HCT116 (cell line): ENCODE measurements at regions not wholly inside any gene's neighbourhood (a gene's known extent, or its start where the extent isn't known, plus 50 kb on each side); places are given as distances from the start of the nearest gene placed in this dataset.

Experiments used
- ATAC-seq: fragments of 200-7000 bp; cut with Tn5 transposase; 2 replicates; pipeline ENCODE4 v1.9.1; 2020; ENCODE audit warnings: mild to moderate bottlenecking, moderate library complexity
- BruUV-seq: library from RNA; stranded (reverse); fragments of 400-500 nt; replicated peaks from 2 replicates; lab custom pipeline; 2021; lab: Mats Ljungman, UMichigan
- CTCF ChIA-PET: fragments of 300-600 bp; sonication (Branson Sonifier 250); formaldehyde crosslinking; loops from one replicate; lab custom pipeline; 2021; ENCODE audit warnings: antibody characterized with exemption; lab: Charles Lee
- POLR2A ChIA-PET: fragments of 300-600, 350-600 bp; sonication (Branson Sonifier 250); formaldehyde crosslinking; loops from one replicate; lab custom pipeline; 2021; ENCODE audit warnings: antibody characterized with exemption; lab: Charles Lee
- RAD21 ChIA-PET, 2 experiments: fragments of 300-600 bp; sonication (Branson Sonifier 250); formaldehyde crosslinking; loops; one replicate each; lab custom pipeline; 2023; ENCODE audit warnings: low total read pairs in 2 of 2; ENCODE audit not compliant: uncharacterized antibody in 2 of 2, unreplicated experiment in 2 of 2, low non-redundant PET in 1 of 2; lab: Charles Lee
- DNase-seq: peaks from one replicate; pipeline ENCODE4 v3.0.0-alpha.2; 2010; ENCODE audit warnings: low read depth, low spot score
- H2AFZ ChIP-seq: fragments of 200-600 bp; shearing (Covaris generic), sonication (generic); 2 replicates; pipeline ENCODE4 v1.6.1; 2017; ENCODE audit warnings: low read depth, mixed run types, mixed read lengths, antibody characterized with exemption, low read length; ENCODE audit not compliant: poor library complexity, severe bottlenecking
- H3K27ac ChIP-seq: 2 replicates; pipeline ENCODE4 v1.5.1; 2012; ENCODE audit warnings: low read depth, low read length
- H3K27me3 ChIP-seq: fragments of 200-600 bp; sonication (generic); 2 replicates; pipeline ENCODE4 v1.6.1; 2016; ENCODE audit warnings: mixed run types, low read length, mixed read lengths; ENCODE audit not compliant: insufficient read depth
- H3K36me3 ChIP-seq, 2 experiments: fragments of 200-500 bp in 1 of 2; fragments of 200-600 bp in 1 of 2; sonication (Bioruptor generic) in 1 of 2; sonication (generic) in 1 of 2; 2 replicates each; pipeline versions ENCODE4 v1.5.1 to v1.6.1; 2014 to 2016; ENCODE audit warnings: low read length in 2 of 2, inconsistent platforms in 1 of 2, mixed read lengths in 1 of 2, mixed run types in 1 of 2; ENCODE audit not compliant: insufficient read depth in 2 of 2, control insufficient read depth in 1 of 2
- H3K4me1 ChIP-seq, 2 experiments: fragments of 200-600 bp in 1 of 2; sonication (generic) in 1 of 2; 2 replicates each; pipeline versions ENCODE4 v1.5.1 to v1.6.1; 2012 to 2017; ENCODE audit warnings: low read length in 2 of 2, inconsistent platforms in 1 of 2, mild to moderate bottlenecking in 1 of 2, mixed read lengths in 1 of 2, mixed run types in 1 of 2, moderate library complexity in 1 of 2; ENCODE audit not compliant: insufficient read depth in 2 of 2, control insufficient read depth in 1 of 2
- H3K4me2 ChIP-seq: fragments of 200-600 bp; sonication (generic); 2 replicates; pipeline ENCODE4 v1.6.1; 2017; ENCODE audit warnings: mixed run types, low read length, mixed read lengths
- H3K4me3 ChIP-seq, 2 experiments: fragments of 200-600 bp in 1 of 2; sonication (generic) in 1 of 2; replicated peaks in 1 of 2; 2 replicates each; pipeline ENCODE4 v1.5.1; 2011 to 2016; ENCODE audit warnings: low read length in 2 of 2, control low read depth in 1 of 2, low read depth in 1 of 2, mild to moderate bottlenecking in 1 of 2, mixed read lengths in 1 of 2, mixed run types in 1 of 2
- H3K79me2 ChIP-seq: fragments of 200-600 bp; sonication (generic); 2 replicates; pipeline ENCODE4 v1.6.1; 2017; ENCODE audit warnings: mild to moderate bottlenecking, mixed run types, low read length, moderate library complexity, mixed read lengths; ENCODE audit not compliant: insufficient read depth
- H3K9ac ChIP-seq: fragments of 200-600 bp; sonication (generic); 2 replicates; pipeline ENCODE4 v1.6.1; 2016; ENCODE audit warnings: low read length, mixed read lengths
- H3K9me2 ChIP-seq: fragments of 200-600 bp; sonication (generic), shearing (Covaris generic); 2 replicates; pipeline ENCODE4 v1.6.1; 2017; ENCODE audit warnings: mixed run types, mild to moderate bottlenecking, moderate library complexity; ENCODE audit not compliant: insufficient read depth
- H3K9me3 ChIP-seq, 2 experiments: fragments of 200-500 bp in 1 of 2; fragments of 200-600 bp in 1 of 2; sonication (Bioruptor generic) in 1 of 2; sonication (generic) in 1 of 2; 2 replicates each; pipeline ENCODE4 v1.6.1; 2014 to 2017; ENCODE audit warnings: low read length in 2 of 2, mixed read lengths in 2 of 2, inconsistent platforms in 1 of 2, low read depth in 1 of 2, mild to moderate bottlenecking in 1 of 2, mixed run types in 1 of 2, moderate library complexity in 1 of 2; ENCODE audit not compliant: control insufficient read depth in 1 of 2, insufficient read depth in 1 of 2
- H4K20me1 ChIP-seq: fragments of 200-600 bp; sonication (generic), shearing (Covaris generic); 2 replicates; pipeline ENCODE4 v1.6.1; 2017; ENCODE audit warnings: mixed run types, mild to moderate bottlenecking, moderate library complexity; ENCODE audit not compliant: insufficient read depth
- ATF3 ChIP-seq: IDR thresholded peaks from 2 replicates; pipeline ENCODE4 v1.6.1; 2012
- CBX3 ChIP-seq: IDR thresholded peaks from 2 replicates; pipeline ENCODE4 v1.6.1; 2012; ENCODE audit warnings: low read depth
- CTCF ChIP-seq, 3 experiments: fragments of 200-600 bp in 1 of 3; sonication (generic) in 1 of 3; IDR thresholded peaks in 2 of 3; conservative IDR thresholded peaks in 1 of 3; 2 replicates each; pipeline ENCODE4 v1.5.1; 2012 to 2017; ENCODE audit warnings: low read depth in 2 of 3, low read length in 2 of 3, antibody characterized with exemption in 1 of 3, borderline replicate concordance in 1 of 3, control low read depth in 1 of 3, mild to moderate bottlenecking in 1 of 3, mixed read lengths in 1 of 3, mixed run types in 1 of 3, moderate library complexity in 1 of 3; ENCODE audit not compliant: insufficient read depth in 1 of 3
- EGR1 ChIP-seq: IDR thresholded peaks from 2 replicates; pipeline ENCODE4 v1.6.1; 2012; ENCODE audit warnings: low read depth
- ELF1 ChIP-seq: IDR thresholded peaks from 2 replicates; pipeline ENCODE4 v1.6.1; 2012; ENCODE audit warnings: low read depth, borderline replicate concordance
- EZH2 ChIP-seq: fragments of 200-600 bp; sonication (generic); IDR thresholded peaks from 2 replicates; pipeline ENCODE4 v1.6.1; 2017; ENCODE audit warnings: antibody characterized with exemption, mixed run types
- EZH2phosphoT487 ChIP-seq: fragments of 200-600 bp; IDR thresholded peaks from 2 replicates; pipeline ENCODE4 v1.6.1; 2018; ENCODE audit warnings: antibody characterized with exemption, borderline replicate concordance
- JUND ChIP-seq: IDR thresholded peaks from 2 replicates; pipeline ENCODE4 v1.6.1; 2012
- MAX ChIP-seq: IDR thresholded peaks from 2 replicates; pipeline ENCODE4 v1.6.1; 2012
- POLR2A ChIP-seq: IDR thresholded peaks from 2 replicates; pipeline ENCODE4 v1.7.0; 2011; ENCODE audit warnings: borderline replicate concordance; ENCODE audit not compliant: insufficient read depth, insufficient read length; ENCODE audit errors: extremely low read depth
- POLR2AphosphoS5 ChIP-seq: IDR thresholded peaks from 2 replicates; pipeline ENCODE4 v1.6.1; 2011; ENCODE audit warnings: mild to moderate bottlenecking, low read depth, low read length, moderate library complexity
- RAD21 ChIP-seq: IDR thresholded peaks from 2 replicates; pipeline ENCODE4 v1.6.1; 2012; ENCODE audit warnings: low read depth, mild to moderate bottlenecking
- SIN3A ChIP-seq: IDR thresholded peaks from 2 replicates; pipeline ENCODE4 v1.6.1; 2012; ENCODE audit warnings: low read depth
- TCF7L2 ChIP-seq: IDR thresholded peaks from 2 replicates; pipeline ENCODE4 v1.7.0; 2011; ENCODE audit warnings: borderline replicate concordance, inconsistent platforms; ENCODE audit not compliant: insufficient read depth, insufficient read length; ENCODE audit errors: extremely low read depth
- YY1 ChIP-seq: IDR thresholded peaks from 2 replicates; pipeline ENCODE4 v1.6.1; 2011; ENCODE audit warnings: low read length, low read depth, moderate library complexity, mild to moderate bottlenecking; ENCODE audit not compliant: insufficient replicate concordance; ENCODE audit errors: extremely low read depth
- ZFX ChIP-seq: fragments of 450-650 bp; IDR thresholded peaks from 2 replicates; pipeline ENCODE4 v1.6.1; 2017
- intact Hi-C: fragments of 100-400 bp; cut with micrococcal nuclease; formaldehyde crosslinking; loops from 2 replicates; pipeline ENCODE4 v1.10.0; 2022
- TF ChIP-seq, protein P1 (sequence below): IDR thresholded peaks from 2 replicates; pipeline ENCODE4 v1.6.1; 2012; ENCODE audit warnings: low read depth
- TF ChIP-seq, protein P2 (sequence below): IDR thresholded peaks from 2 replicates; pipeline ENCODE4 v1.6.1; 2011; ENCODE audit warnings: mild to moderate bottlenecking, low read length, moderate library complexity; ENCODE audit not compliant: insufficient replicate concordance; ENCODE audit errors: extremely low read depth

- TF ChIP-seq CTCF (IDR thresholded peaks at IDR 0.05 in 2 of 3, conservative IDR thresholded peaks at IDR 0.05 in 1 of 3; ENCODE audit: borderline replicate concordance in 1 of 3, insufficient read depth in 1 of 3, low read depth in 2 of 3, low read length in 2 of 3) (no peak), EGR1 (no peak), SIN3A (no peak), ZFX (no peak), EZH2phosphoT487 (no peak), RAD21 (no peak), POLR2A (no peak), JUND (no peak), ATF3 (no peak), CBX3 (no peak), MAX (no peak), POLR2AphosphoS5 (no peak), EZH2 (no peak), TCF7L2 (no peak), YY1 (no peak), ELF1 (no peak)
- TF ChIP-seq, protein P1, sequence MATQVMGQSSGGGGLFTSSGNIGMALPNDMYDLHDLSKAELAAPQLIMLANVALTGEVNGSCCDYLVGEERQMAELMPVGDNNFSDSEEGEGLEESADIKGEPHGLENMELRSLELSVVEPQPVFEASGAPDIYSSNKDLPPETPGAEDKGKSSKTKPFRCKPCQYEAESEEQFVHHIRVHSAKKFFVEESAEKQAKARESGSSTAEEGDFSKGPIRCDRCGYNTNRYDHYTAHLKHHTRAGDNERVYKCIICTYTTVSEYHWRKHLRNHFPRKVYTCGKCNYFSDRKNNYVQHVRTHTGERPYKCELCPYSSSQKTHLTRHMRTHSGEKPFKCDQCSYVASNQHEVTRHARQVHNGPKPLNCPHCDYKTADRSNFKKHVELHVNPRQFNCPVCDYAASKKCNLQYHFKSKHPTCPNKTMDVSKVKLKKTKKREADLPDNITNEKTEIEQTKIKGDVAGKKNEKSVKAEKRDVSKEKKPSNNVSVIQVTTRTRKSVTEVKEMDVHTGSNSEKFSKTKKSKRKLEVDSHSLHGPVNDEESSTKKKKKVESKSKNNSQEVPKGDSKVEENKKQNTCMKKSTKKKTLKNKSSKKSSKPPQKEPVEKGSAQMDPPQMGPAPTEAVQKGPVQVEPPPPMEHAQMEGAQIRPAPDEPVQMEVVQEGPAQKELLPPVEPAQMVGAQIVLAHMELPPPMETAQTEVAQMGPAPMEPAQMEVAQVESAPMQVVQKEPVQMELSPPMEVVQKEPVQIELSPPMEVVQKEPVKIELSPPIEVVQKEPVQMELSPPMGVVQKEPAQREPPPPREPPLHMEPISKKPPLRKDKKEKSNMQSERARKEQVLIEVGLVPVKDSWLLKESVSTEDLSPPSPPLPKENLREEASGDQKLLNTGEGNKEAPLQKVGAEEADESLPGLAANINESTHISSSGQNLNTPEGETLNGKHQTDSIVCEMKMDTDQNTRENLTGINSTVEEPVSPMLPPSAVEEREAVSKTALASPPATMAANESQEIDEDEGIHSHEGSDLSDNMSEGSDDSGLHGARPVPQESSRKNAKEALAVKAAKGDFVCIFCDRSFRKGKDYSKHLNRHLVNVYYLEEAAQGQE = no peak
- TF ChIP-seq, protein P2, sequence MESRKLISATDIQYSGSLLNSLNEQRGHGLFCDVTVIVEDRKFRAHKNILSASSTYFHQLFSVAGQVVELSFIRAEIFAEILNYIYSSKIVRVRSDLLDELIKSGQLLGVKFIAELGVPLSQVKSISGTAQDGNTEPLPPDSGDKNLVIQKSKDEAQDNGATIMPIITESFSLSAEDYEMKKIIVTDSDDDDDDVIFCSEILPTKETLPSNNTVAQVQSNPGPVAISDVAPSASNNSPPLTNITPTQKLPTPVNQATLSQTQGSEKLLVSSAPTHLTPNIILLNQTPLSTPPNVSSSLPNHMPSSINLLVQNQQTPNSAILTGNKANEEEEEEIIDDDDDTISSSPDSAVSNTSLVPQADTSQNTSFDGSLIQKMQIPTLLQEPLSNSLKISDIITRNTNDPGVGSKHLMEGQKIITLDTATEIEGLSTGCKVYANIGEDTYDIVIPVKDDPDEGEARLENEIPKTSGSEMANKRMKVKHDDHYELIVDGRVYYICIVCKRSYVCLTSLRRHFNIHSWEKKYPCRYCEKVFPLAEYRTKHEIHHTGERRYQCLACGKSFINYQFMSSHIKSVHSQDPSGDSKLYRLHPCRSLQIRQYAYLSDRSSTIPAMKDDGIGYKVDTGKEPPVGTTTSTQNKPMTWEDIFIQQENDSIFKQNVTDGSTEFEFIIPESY = no peak
- DNase-seq = no peak
- ATAC-seq = no peak
- H3K27ac ChIP-seq = no peak overlapping the region
- H3K9me2 ChIP-seq = no peaks in the 10 kb centered on the region
- BruUV-seq = no TSS peak
- H3K9ac ChIP-seq = no peak overlapping the region
- H3K36me3 ChIP-seq = no peaks in the 10 kb centered on the region
- POLR2A ChIA-PET = no interaction called here
- intact Hi-C loops = loop anchor here (2.0 kb wide), 1 partner anchor 157 kb away; no protein-coding TSS in a partner anchor
- H3K4me3 ChIP-seq = no peak overlapping the region
- H3K4me1 ChIP-seq = no peaks in the 10 kb centered on the region
- no peaks in the 10 kb centered on the region for H3K79me2 ChIP-seq
- no peaks in the 10 kb centered on the region for H4K20me1 ChIP-seq
- RAD21 ChIA-PET = no interaction called here
- no peaks in the 10 kb centered on the region for H3K9me3 ChIP-seq
- peaks cover 26% of the 10 kb centered on the region for H3K27me3 ChIP-seq
- no peak overlapping the region for H2AFZ ChIP-seq
- no peak overlapping the region for H3K4me2 ChIP-seq
- CTCF ChIA-PET = no interaction called here
These were observed 213.7 kb upstream of the RAB6C start for GRCh38 chr2:129765678-129766351.
